ENCODE measurements at regions not wholly inside any gene's neighbourhood (a gene's known extent, or its start where the extent isn't known, plus 50 kb on each side); places are given as distances from the start of the nearest gene placed in this dataset.

GRCh38 chr5:86671536-86671935, 53.8 kb downstream of the COX7C start:
- H2BK12ac ChIP-seq (ENCODE audit: low read length), result no peak overlapping the region
- H4K91ac ChIP-seq (ENCODE audit: low read depth, low read length, poor library complexity), result no peak overlapping the region
- H3K79me1 ChIP-seq (ENCODE audit: low read depth, low read length), result no peaks in the 10 kb centered on the region
- H2BK120ac ChIP-seq (ENCODE audit: low read depth, low read length), result no peak overlapping the region
- no peak overlapping the region for H2AK5ac ChIP-seq (ENCODE audit: low read depth, low read length)
- H3K14ac ChIP-seq (ENCODE audit: low read length), result no peak overlapping the region
- no peak overlapping the region for H3K9ac ChIP-seq (ENCODE audit: low read depth, low read length, poor library complexity)
- H3K4me3 ChIP-seq (ENCODE audit: low read length in 2 of 2), result no peak overlapping the region
- H2BK15ac ChIP-seq (ENCODE audit: low read length), result no peak overlapping the region
- no peaks in the 10 kb centered on the region for H3K4me1 ChIP-seq (ENCODE audit: control insufficient read depth in 2 of 2, insufficient read depth in 1 of 2, low read depth in 1 of 2, low read length in 2 of 2)
- no peak overlapping the region for H3K23ac ChIP-seq (ENCODE audit: low read depth, low read length, poor library complexity)
- H3K4ac ChIP-seq (ENCODE audit: low read length), result no peak overlapping the region
- H2BK5ac ChIP-seq (ENCODE audit: low read length), result no peak overlapping the region
- H3K27me3 ChIP-seq (ENCODE audit: control insufficient read depth in 3 of 3, insufficient read depth in 3 of 3, low read depth in 1 of 3, low read length in 3 of 3), result no peaks in the 10 kb centered on the region
- H3K18ac ChIP-seq (ENCODE audit: low read length), result no peak overlapping the region
- no peaks in the 10 kb centered on the region for H3K9me3 ChIP-seq (replicated peaks in 1 of 2; ENCODE audit: control insufficient read depth in 2 of 2, insufficient read depth in 1 of 2, low read depth in 1 of 2, low read length in 2 of 2)
- H3K4me2 ChIP-seq (ENCODE audit: insufficient read depth, low read length, poor library complexity, severe bottlenecking), result no peak overlapping the region
- no peak for DNase-seq (ENCODE audit: low spot score)
- H3K27ac ChIP-seq (replicated peaks; ENCODE audit: low read length), result no peak overlapping the region
- no CpG with 5 or more reads among the region's 3 CpGs for WGBS, 2 donors (ENCODE audit: extremely low coverage in 2 of 2, insufficient read length in 2 of 2, insufficient replicate concordance in 1 of 2)
- H2AFZ ChIP-seq (ENCODE audit: low read length), result no peak overlapping the region
- H3K36me3 ChIP-seq (replicated peaks in 1 of 2; ENCODE audit: control insufficient read depth in 2 of 2, insufficient read depth in 2 of 2, low read length in 2 of 2), result no peaks in the 10 kb centered on the region
- no peak overlapping the region for H4K8ac ChIP-seq (ENCODE audit: low read depth, low read length)

- Histone ChIP-seq H3K18ac (ENCODE audit: low read length) (no peak overlapping the region), H3K4me1 (ENCODE audit: control insufficient read depth in 2 of 2, insufficient read depth in 1 of 2, low read depth in 1 of 2, low read length in 2 of 2) (no peaks in the 10 kb centered on the region), H3K9me3 (replicated peaks in 1 of 2; ENCODE audit: control insufficient read depth in 2 of 2, insufficient read depth in 1 of 2, low read depth in 1 of 2, low read length in 2 of 2) (no peaks in the 10 kb centered on the region), H4K8ac (ENCODE audit: low read depth, low read length) (no peak overlapping the region), H2BK12ac (ENCODE audit: low read length) (no peak overlapping the region), H3K4me2 (ENCODE audit: insufficient read depth, low read length, poor library complexity, severe bottlenecking) (no peak overlapping the region), H3K4ac (ENCODE audit: low read length) (no peak overlapping the region), H2AFZ (ENCODE audit: low read length) (no peak overlapping the region), H3K4me3 (ENCODE audit: low read length in 2 of 2) (no peak overlapping the region), H3K14ac (ENCODE audit: low read length) (no peak overlapping the region), H3K27me3 (ENCODE audit: control insufficient read depth in 3 of 3, insufficient read depth in 3 of 3, low read depth in 1 of 3, low read length in 3 of 3) (no peaks in the 10 kb centered on the region), H3K36me3 (replicated peaks in 1 of 2; ENCODE audit: control insufficient read depth in 2 of 2, insufficient read depth in 2 of 2, low read length in 2 of 2) (no peaks in the 10 kb centered on the region), H2BK15ac (ENCODE audit: low read length) (no peak overlapping the region), H3K23ac (ENCODE audit: low read depth, low read length, poor library complexity) (no peak overlapping the region), H3K9ac (ENCODE audit: low read depth, low read length, poor library complexity) (no peak overlapping the region), H4K91ac (ENCODE audit: low read depth, low read length, poor library complexity) (no peak overlapping the region), H2AK5ac (ENCODE audit: low read depth, low read length) (no peak overlapping the region), H2BK120ac (ENCODE audit: low read depth, low read length) (no peak overlapping the region), H3K79me1 (ENCODE audit: low read depth, low read length) (no peaks in the 10 kb centered on the region), H2BK5ac (ENCODE audit: low read length) (no peak overlapping the region), H3K27ac (replicated peaks; ENCODE audit: low read length) (no peak overlapping the region)
- no CpG with 5 or more reads among the region's 4 CpGs for WGBS, 2 donors (ENCODE audit: extremely low coverage in 2 of 2, insufficient read length in 2 of 2, insufficient replicate concordance in 1 of 2)
- DNase-seq (ENCODE audit: low spot score), result no peak
Observed at GRCh38 chr5:86674069-86674468, 56.3 kb downstream of the COX7C start.

- H3K14ac ChIP-seq (ENCODE audit: low read length), result no peak overlapping the region
- no peak overlapping the region for H2BK15ac ChIP-seq (ENCODE audit: low read length)
- no peaks in the 10 kb centered on the region for H3K9me3 ChIP-seq (replicated peaks in 1 of 2; ENCODE audit: control insufficient read depth in 2 of 2, insufficient read depth in 1 of 2, low read depth in 1 of 2, low read length in 2 of 2)
- H3K9ac ChIP-seq (ENCODE audit: low read depth, low read length, poor library complexity), result no peak overlapping the region
- H2AFZ ChIP-seq (ENCODE audit: low read length), result no peak overlapping the region
- no peaks in the 10 kb centered on the region for H3K36me3 ChIP-seq (replicated peaks in 1 of 2; ENCODE audit: control insufficient read depth in 2 of 2, insufficient read depth in 2 of 2, low read length in 2 of 2)
- no peak overlapping the region for H2BK120ac ChIP-seq (ENCODE audit: low read depth, low read length)
- no peaks in the 10 kb centered on the region for H3K79me1 ChIP-seq (ENCODE audit: low read depth, low read length)
- no peak overlapping the region for H2BK12ac ChIP-seq (ENCODE audit: low read length)
- no peak overlapping the region for H3K18ac ChIP-seq (ENCODE audit: low read length)
- H3K27me3 ChIP-seq (ENCODE audit: control insufficient read depth in 3 of 3, insufficient read depth in 3 of 3, low read depth in 1 of 3, low read length in 3 of 3), result no peaks in the 10 kb centered on the region
- no peak overlapping the region for H4K8ac ChIP-seq (ENCODE audit: low read depth, low read length)
- no peak overlapping the region for H3K23ac ChIP-seq (ENCODE audit: low read depth, low read length, poor library complexity)
- no peak overlapping the region for H3K4me2 ChIP-seq (ENCODE audit: insufficient read depth, low read length, poor library complexity, severe bottlenecking)
- WGBS, 2 donors (ENCODE audit: extremely low coverage in 2 of 2, insufficient read length in 2 of 2, insufficient replicate concordance in 1 of 2), result no CpG with 5 or more reads among the region's 4 CpGs
- H2BK5ac ChIP-seq (ENCODE audit: low read length), result no peak overlapping the region
- no peak overlapping the region for H3K4ac ChIP-seq (ENCODE audit: low read length)
- H3K27ac ChIP-seq (replicated peaks; ENCODE audit: low read length), result no peak overlapping the region
- H4K91ac ChIP-seq (ENCODE audit: low read depth, low read length, poor library complexity), result no peak overlapping the region
- no peak overlapping the region for H2AK5ac ChIP-seq (ENCODE audit: low read depth, low read length)
- no peak overlapping the region for H3K4me3 ChIP-seq (ENCODE audit: low read length in 2 of 2)
- H3K4me1 ChIP-seq (ENCODE audit: control insufficient read depth in 2 of 2, insufficient read depth in 1 of 2, low read depth in 1 of 2, low read length in 2 of 2), result no peaks in the 10 kb centered on the region
- no peak for DNase-seq (ENCODE audit: low spot score)
Observed at GRCh38 chr5:86675311-86675710, 57.6 kb downstream of the COX7C start.

- H3K23ac ChIP-seq (ENCODE audit: low read depth, low read length, poor library complexity), result no peak overlapping the region
Observed at GRCh38 chr5:86679529-86679928, 61.8 kb downstream of the COX7C start.

More at GRCh38 chr5:86679529-86679928, 61.8 kb downstream of the COX7C start:
- H2AK5ac ChIP-seq (ENCODE audit: low read depth, low read length), result no peak overlapping the region
- H3K4ac ChIP-seq (ENCODE audit: low read length), result no peak overlapping the region
- no peaks in the 10 kb centered on the region for H3K9me3 ChIP-seq (replicated peaks in 1 of 2; ENCODE audit: control insufficient read depth in 2 of 2, insufficient read depth in 1 of 2, low read depth in 1 of 2, low read length in 2 of 2)
- no peak overlapping the region for H3K4me2 ChIP-seq (ENCODE audit: insufficient read depth, low read length, poor library complexity, severe bottlenecking)
- H3K14ac ChIP-seq (ENCODE audit: low read length), result no peak overlapping the region
- H3K79me1 ChIP-seq (ENCODE audit: low read depth, low read length), result no peaks in the 10 kb centered on the region
- H2BK15ac ChIP-seq (ENCODE audit: low read length), result no peak overlapping the region
- H2BK120ac ChIP-seq (ENCODE audit: low read depth, low read length), result no peak overlapping the region
- peaks cover 0 to 2% of the 10 kb centered on the region in 2 donors for H3K4me1 ChIP-seq (ENCODE audit: control insufficient read depth in 2 of 2, insufficient read depth in 1 of 2, low read depth in 1 of 2, low read length in 2 of 2)
- H3K36me3 ChIP-seq (replicated peaks in 1 of 2; ENCODE audit: control insufficient read depth in 2 of 2, insufficient read depth in 2 of 2, low read length in 2 of 2), result no peaks in the 10 kb centered on the region
- no peaks in the 10 kb centered on the region for H3K27me3 ChIP-seq (ENCODE audit: control insufficient read depth in 3 of 3, insufficient read depth in 3 of 3, low read depth in 1 of 3, low read length in 3 of 3)
- no peak overlapping the region for H2AFZ ChIP-seq (ENCODE audit: low read length)
- H3K27ac ChIP-seq (replicated peaks; ENCODE audit: low read length), result no peak overlapping the region
- H3K18ac ChIP-seq (ENCODE audit: low read length), result no peak overlapping the region
- DNase-seq (ENCODE audit: low spot score), result peak; percentile 9
- WGBS, 2 donors (ENCODE audit: extremely low coverage in 2 of 2, insufficient read length in 2 of 2, insufficient replicate concordance in 1 of 2), result no CpG with 5 or more reads among the region's 1 CpG
- no peak overlapping the region for H3K9ac ChIP-seq (ENCODE audit: low read depth, low read length, poor library complexity)
- no peak overlapping the region for H2BK12ac ChIP-seq (ENCODE audit: low read length)
- H4K8ac ChIP-seq (ENCODE audit: low read depth, low read length), result no peak overlapping the region
- H2BK5ac ChIP-seq (ENCODE audit: low read length), result no peak overlapping the region
- no peak overlapping the region for H3K4me3 ChIP-seq (ENCODE audit: low read length in 2 of 2)
- H4K91ac ChIP-seq (ENCODE audit: low read depth, low read length, poor library complexity), result no peak overlapping the region
